Naive thymus-derived CD4-positive, alpha-beta T cell (primary cell): ENCODE measurements at regions not wholly inside any gene's neighbourhood (a gene's known extent, or its start where the extent isn't known, plus 50 kb on each side); places are given as distances from the start of the nearest gene placed in this dataset.

ENCODE experiments used
- ATAC-seq: fragments of 150-1000 bp; cut with Tn5 transposase; 2 replicates; pipeline ENCODE4 v1.10.0; 2021; ENCODE audit warnings: mild to moderate bottlenecking, moderate library complexity
- CTCF ChIA-PET: fragments of 350-600 bp; sonication (Branson Sonifier 250); formaldehyde crosslinking; loops from one replicate; lab custom pipeline; 2021; ENCODE audit warnings: antibody characterized with exemption; lab: Charles Lee
- POLR2A ChIA-PET: fragments of 350-600 bp; sonication (Branson Sonifier 250); formaldehyde crosslinking; loops from one replicate; lab custom pipeline; 2021; ENCODE audit warnings: antibody characterized with exemption, inconsistent platforms; lab: Charles Lee
- DNase-seq, 9 donors: peaks; one replicate each; pipeline versions ENCODE4 v3.0.0 to v3.0.0-alpha.2; 2020 to 2022; ENCODE audit warnings: mixed read lengths in 1 of 9
- H3K27ac ChIP-seq: one replicate; pipeline ENCODE4 v1.7.0; 2013; ENCODE audit warnings: mild to moderate bottlenecking, low read depth, low read length, moderate library complexity
- H3K27me3 ChIP-seq, 2 donors: one replicate each; pipeline ENCODE4 v1.7.0; 2013; ENCODE audit warnings: low read length in 2 of 2, mild to moderate bottlenecking in 2 of 2, moderate library complexity in 2 of 2; ENCODE audit not compliant: control insufficient read depth in 2 of 2, insufficient read depth in 2 of 2
- H3K36me3 ChIP-seq, 3 experiments: 1 replicate in 2 of 3; 2 replicates in 1 of 3; pipeline ENCODE4 v1.7.0; 2013; ENCODE audit warnings: low read length in 3 of 3, mild to moderate bottlenecking in 3 of 3, moderate library complexity in 1 of 3; ENCODE audit not compliant: insufficient read depth in 3 of 3, control insufficient read depth in 2 of 3
- H3K4me1 ChIP-seq, 2 donors: one replicate each; pipeline ENCODE4 v1.7.0; 2013; ENCODE audit warnings: low read length in 2 of 2, mild to moderate bottlenecking in 2 of 2, moderate library complexity in 1 of 2; ENCODE audit not compliant: control insufficient read depth in 2 of 2, insufficient read depth in 2 of 2
- H3K4me3 ChIP-seq: 2 replicates; pipeline ENCODE4 v1.7.0; 2013; ENCODE audit warnings: mild to moderate bottlenecking, low read length
- H3K9me3 ChIP-seq, 3 experiments: 1 replicate in 2 of 3; 2 replicates in 1 of 3; pipeline ENCODE4 v1.7.0; 2013; ENCODE audit warnings: low read length in 3 of 3; ENCODE audit not compliant: control insufficient read depth in 2 of 3
- H3K27ac Mint-ChIP-seq, 9 donors: one replicate each; pipeline ENCODE4 v1.8.0; 2020 to 2022; ENCODE audit warnings: mixed read lengths in 9 of 9, mild to moderate bottlenecking in 8 of 9, moderate library complexity in 5 of 9, inconsistent platforms in 2 of 9
- H3K27me3 Mint-ChIP-seq, 5 donors: one replicate each; pipeline ENCODE4 v1.8.0; 2021 to 2022; ENCODE audit warnings: mixed read lengths in 5 of 5, mild to moderate bottlenecking in 1 of 5
- H3K36me3 Mint-ChIP-seq, 5 donors: one replicate each; pipeline ENCODE4 v1.8.0; 2020 to 2022; ENCODE audit warnings: mixed read lengths in 5 of 5, mild to moderate bottlenecking in 3 of 5, inconsistent platforms in 1 of 5
- H3K4me1 Mint-ChIP-seq, 7 donors: one replicate each; pipeline ENCODE4 v1.8.0; 2020 to 2022; ENCODE audit warnings: mixed read lengths in 7 of 7, mild to moderate bottlenecking in 3 of 7, inconsistent platforms in 1 of 7
- H3K4me3 Mint-ChIP-seq, 10 donors: one replicate each; pipeline ENCODE4 v1.8.0; 2020 to 2022; ENCODE audit warnings: mild to moderate bottlenecking in 10 of 10, mixed read lengths in 10 of 10, moderate library complexity in 6 of 10, inconsistent platforms in 2 of 10
- H3K9me3 Mint-ChIP-seq, 11 donors: one replicate each; pipeline ENCODE4 v1.8.0; 2020 to 2022; ENCODE audit warnings: mixed read lengths in 11 of 11, mild to moderate bottlenecking in 4 of 11, inconsistent platforms in 1 of 11, moderate library complexity in 1 of 11
- intact Hi-C, 2 donors: fragments of 100-400 bp; cut with micrococcal nuclease; formaldehyde crosslinking; loops; one replicate each; pipeline ENCODE4 v1.15.1; 2023

DNA sequence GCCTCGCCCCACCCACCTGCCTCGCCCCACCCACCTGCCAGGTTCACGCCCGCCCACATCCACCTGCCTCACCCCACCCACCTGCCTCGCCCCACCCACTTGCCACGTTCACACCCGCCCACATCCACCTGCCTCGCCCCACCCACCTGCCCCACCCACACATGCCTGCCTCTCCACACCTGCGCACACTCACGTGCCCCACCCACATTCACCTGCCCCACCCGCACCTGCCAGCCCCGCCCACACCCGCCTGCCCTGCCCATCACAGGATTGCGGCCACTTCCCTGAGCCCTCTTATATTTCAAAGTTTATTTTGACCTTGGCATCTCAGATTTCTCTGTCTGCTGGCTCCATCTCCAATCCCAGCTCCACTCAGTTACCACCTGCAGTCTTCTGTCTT, 217.5 kb upstream of the SOX11 start:
- H3K4me1 Mint-ChIP-seq, result no peaks in the 10 kb centered on the region
- ATAC-seq, result no peak

DNA sequence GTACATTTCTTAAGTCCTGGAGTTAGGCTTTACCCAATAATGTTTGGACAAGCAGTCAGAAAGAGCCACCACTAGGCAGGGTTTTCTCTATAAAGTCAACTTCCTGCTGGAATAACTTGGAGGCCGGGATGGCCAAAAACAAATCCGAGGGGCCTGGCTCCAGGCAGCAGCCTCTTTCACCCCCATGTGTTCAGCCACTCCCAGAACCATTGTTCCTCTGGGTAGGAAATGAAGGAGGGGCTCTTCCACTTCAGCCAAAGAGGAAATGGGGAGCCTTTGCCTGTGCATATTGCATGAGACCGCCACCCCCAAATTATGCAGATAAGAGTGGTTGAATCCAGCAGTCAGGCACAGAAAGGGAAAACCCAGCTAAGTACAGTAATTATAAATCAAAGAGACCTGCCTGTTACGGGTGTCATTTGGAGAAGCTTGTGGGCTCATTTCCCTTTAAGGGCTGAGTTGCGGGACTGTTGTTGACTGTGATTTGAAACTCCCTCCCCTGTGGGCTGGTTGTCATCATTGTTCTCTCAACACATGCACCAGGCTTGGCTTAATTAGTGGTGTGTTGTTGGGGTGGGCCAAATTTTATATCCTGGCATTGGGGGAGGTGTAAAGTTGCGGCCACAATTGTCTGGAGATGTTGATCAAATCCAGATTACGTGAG, 212.8 kb upstream of the SOX11 start:
- no peak overlapping the region for H3K4me3 Mint-ChIP-seq
- H3K4me3 ChIP-seq, result no peak overlapping the region

More for the DNA sequence above, 217.5 kb upstream of the SOX11 start:
- Histone ChIP-seq H3K9me3 (no peaks in the 10 kb centered on the region), H3K4me1 (no peaks in the 10 kb centered on the region), H3K4me3 (no peak overlapping the region), H3K27ac (no peak overlapping the region), H3K36me3 (no peaks in the 10 kb centered on the region), H3K27me3 (no peaks in the 10 kb centered on the region)
- peaks cover 0 to 2% (median 0%) of the 10 kb centered on the region in 11 donors for H3K9me3 Mint-ChIP-seq
- H3K36me3 Mint-ChIP-seq, result no peaks in the 10 kb centered on the region
- intact Hi-C loops, result no loop called here
- peaks cover 0 to 4% (median 0%) of the 10 kb centered on the region in 5 donors for H3K27me3 Mint-ChIP-seq
- H3K27ac Mint-ChIP-seq, result no peak overlapping the region
- CTCF ChIA-PET, result no interaction called here
- H3K4me3 Mint-ChIP-seq, result no peak overlapping the region
- DNase-seq, result no peak
- POLR2A ChIA-PET, result no interaction called here

DNA sequence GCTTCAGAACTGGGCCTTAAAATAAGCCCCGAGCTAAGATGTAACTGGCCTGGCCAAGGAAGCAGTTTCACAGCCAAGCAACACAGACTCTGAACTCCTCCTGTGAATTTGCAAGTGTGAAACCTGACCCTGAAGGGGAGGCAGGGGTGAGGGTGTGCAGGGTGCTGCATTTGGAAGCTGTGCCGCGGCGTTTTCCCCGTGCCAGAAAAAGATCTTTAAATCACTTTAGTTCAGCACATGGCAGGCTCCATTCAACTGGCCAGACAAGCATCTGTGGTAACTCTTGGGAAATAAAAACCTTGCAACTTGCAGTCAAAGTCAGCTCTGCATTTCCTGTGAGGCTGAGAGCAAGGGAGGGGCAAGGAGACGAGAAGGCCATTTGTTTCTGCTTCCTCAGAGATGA, 209.3 kb upstream of the SOX11 start:
- Histone ChIP-seq H3K9me3 (no peaks in the 10 kb centered on the region), H3K4me1 (no peaks in the 10 kb centered on the region), H3K4me3 (no peak overlapping the region), H3K27ac (no peak overlapping the region), H3K36me3 (no peaks in the 10 kb centered on the region), H3K27me3 (no peaks in the 10 kb centered on the region)
- intact Hi-C loops, result no loop called here
- no peak for ATAC-seq
- Mint-ChIP-seq H3K4me1 (no peaks in the 10 kb centered on the region), H3K9me3 (peaks cover 0 to 12% (median 0%) of the 10 kb centered on the region in 11 donors), H3K4me3 (no peak overlapping the region), H3K27ac (no peak overlapping the region), H3K27me3 (peaks cover 0 to 26% (median 5%) of the 10 kb centered on the region in 5 donors), H3K36me3 (peaks cover 0 to 12% (median 0%) of the 10 kb centered on the region in 5 donors)
- DNase-seq, result no peak
- CTCF ChIA-PET, result no interaction called here
- POLR2A ChIA-PET, result no interaction called here

More for the DNA sequence above, 212.8 kb upstream of the SOX11 start:
- Histone ChIP-seq H3K4me1 (no peaks in the 10 kb centered on the region), H3K27me3 (no peaks in the 10 kb centered on the region), H3K36me3 (no peaks in the 10 kb centered on the region), H3K27ac (no peak overlapping the region), H3K9me3 (no peaks in the 10 kb centered on the region)
- POLR2A ChIA-PET, result no interaction called here
- Mint-ChIP-seq H3K27ac (no peak overlapping the region), H3K4me1 (no peaks in the 10 kb centered on the region), H3K9me3 (peaks cover 0 to 8% (median 0%) of the 10 kb centered on the region in 11 donors), H3K27me3 (peaks cover 0 to 15% (median 0%) of the 10 kb centered on the region in 5 donors), H3K36me3 (peaks cover 0 to 5% (median 0%) of the 10 kb centered on the region in 5 donors)
- ATAC-seq (no peak), DNase-seq (no peak)
- intact Hi-C loops, result no loop called here
- CTCF ChIA-PET, result no interaction called here

DNA sequence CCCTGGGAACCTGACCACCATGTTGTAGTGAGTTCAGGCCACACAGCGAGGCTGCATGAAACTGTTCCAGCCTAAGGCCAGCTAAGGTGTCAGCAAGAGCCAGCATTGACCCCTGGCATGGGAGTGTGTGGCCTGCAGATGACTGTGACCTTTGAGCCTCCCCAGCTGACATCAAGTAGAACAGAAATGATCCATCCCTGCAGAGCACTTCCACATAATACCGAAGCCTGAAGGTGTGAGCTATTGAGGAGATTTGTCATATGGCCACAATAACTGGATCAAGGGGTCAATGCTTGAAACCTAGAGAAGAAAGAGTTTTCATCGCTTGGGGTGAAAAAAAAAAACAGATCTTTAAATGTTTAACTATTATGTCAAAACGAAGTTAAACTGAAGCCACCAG, 207.3 kb upstream of the SOX11 start:
- no peaks in the 10 kb centered on the region for H3K36me3 ChIP-seq
- H3K9me3 ChIP-seq, result no peaks in the 10 kb centered on the region
- Mint-ChIP-seq H3K27me3 (peaks cover 0 to 22% (median 5%) of the 10 kb centered on the region in 5 donors), H3K9me3 (peaks cover 0 to 17% (median 2%) of the 10 kb centered on the region in 11 donors), H3K36me3 (peaks cover 0 to 13% (median 0%) of the 10 kb centered on the region in 5 donors), H3K4me3 (no peak overlapping the region), H3K4me1 (no peaks in the 10 kb centered on the region), H3K27ac (no peak overlapping the region)
- ChIA-PET POLR2A (no interaction called here), CTCF (no interaction called here)
- ATAC-seq (no peak), DNase-seq (no peak)
- no peaks in the 10 kb centered on the region for H3K4me1 ChIP-seq
- intact Hi-C loops, result no loop called here
- no peaks in the 10 kb centered on the region for H3K27me3 ChIP-seq
- no peak overlapping the region for H3K27ac ChIP-seq
- H3K4me3 ChIP-seq, result no peak overlapping the region

DNA sequence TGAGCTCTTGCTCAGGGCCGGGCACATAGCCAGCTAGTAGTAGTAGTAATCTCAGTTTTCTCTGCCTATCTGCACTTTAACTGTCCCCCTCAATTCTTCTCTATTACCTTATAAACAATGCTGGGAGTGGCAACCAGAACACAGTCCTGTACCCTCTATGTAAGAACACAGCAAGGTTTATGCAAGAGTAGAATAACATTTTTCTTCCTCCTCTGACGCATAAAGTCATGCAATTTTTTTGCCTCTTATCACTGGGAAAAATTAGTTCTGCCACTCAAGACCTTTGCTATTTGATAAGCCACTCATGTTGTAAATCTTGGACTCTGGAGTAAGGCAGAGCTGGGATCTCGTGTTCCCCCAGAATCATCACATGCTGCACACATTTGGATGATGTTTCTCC, 200.7 kb upstream of the SOX11 start:
- intact Hi-C loops, result no loop called here
- Mint-ChIP-seq H3K4me3 (no peak overlapping the region), H3K9me3 (peaks cover 0 to 18% (median 0%) of the 10 kb centered on the region in 11 donors), H3K27ac (no peak overlapping the region), H3K4me1 (no peaks in the 10 kb centered on the region), H3K36me3 (peaks cover 0 to 6% (median 0%) of the 10 kb centered on the region in 5 donors), H3K27me3 (peaks cover 0 to 9% (median 3%) of the 10 kb centered on the region in 5 donors)
- no peaks in the 10 kb centered on the region for H3K27me3 ChIP-seq
- ATAC-seq (no peak), DNase-seq (no peak)
- no peak overlapping the region for H3K27ac ChIP-seq
- ChIA-PET POLR2A (no interaction called here), CTCF (no interaction called here)
- H3K9me3 ChIP-seq, result no peaks in the 10 kb centered on the region
- H3K4me3 ChIP-seq, result no peak overlapping the region
- H3K4me1 ChIP-seq, result no peaks in the 10 kb centered on the region
- H3K36me3 ChIP-seq, result no peaks in the 10 kb centered on the region

DNA sequence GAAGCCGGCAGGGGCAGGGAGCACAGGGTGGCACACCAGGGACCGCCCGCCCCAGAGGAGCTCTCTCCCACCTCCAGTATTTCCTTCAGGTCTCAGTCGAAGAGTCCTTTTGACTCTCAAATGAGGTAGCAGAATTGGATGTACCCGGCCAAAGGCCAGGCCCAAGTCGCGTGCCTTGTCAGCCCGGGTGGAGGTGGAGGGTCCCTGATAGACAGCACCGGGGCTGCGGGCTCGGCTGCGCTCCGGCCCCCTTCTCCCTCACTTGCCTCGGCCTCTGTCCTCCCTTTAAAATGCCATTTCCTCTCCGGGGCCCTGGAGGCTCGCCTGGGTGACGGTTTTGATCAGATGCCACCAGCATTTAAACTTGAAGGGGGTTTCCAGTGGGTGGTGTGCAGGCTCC, 198.9 kb upstream of the SOX11 start:
- peaks cover 0 to 1% (median 0%) of the 10 kb centered on the region in 5 donors for H3K27me3 Mint-ChIP-seq
- no peak overlapping the region for H3K4me3 Mint-ChIP-seq
- no peak for DNase-seq
- ATAC-seq, result no peak
- H3K27ac Mint-ChIP-seq, result no peak overlapping the region
- CTCF ChIA-PET, result no interaction called here
- Histone ChIP-seq H3K9me3 (no peaks in the 10 kb centered on the region), H3K4me1 (no peaks in the 10 kb centered on the region), H3K4me3 (no peak overlapping the region), H3K27ac (no peak overlapping the region), H3K36me3 (no peaks in the 10 kb centered on the region), H3K27me3 (no peaks in the 10 kb centered on the region)
- H3K4me1 Mint-ChIP-seq, result no peaks in the 10 kb centered on the region
- intact Hi-C loops, result no loop called here
- POLR2A ChIA-PET, result no interaction called here
- no peaks in the 10 kb centered on the region for H3K36me3 Mint-ChIP-seq
- peaks cover 0 to 11% (median 0%) of the 10 kb centered on the region in 11 donors for H3K9me3 Mint-ChIP-seq

DNA sequence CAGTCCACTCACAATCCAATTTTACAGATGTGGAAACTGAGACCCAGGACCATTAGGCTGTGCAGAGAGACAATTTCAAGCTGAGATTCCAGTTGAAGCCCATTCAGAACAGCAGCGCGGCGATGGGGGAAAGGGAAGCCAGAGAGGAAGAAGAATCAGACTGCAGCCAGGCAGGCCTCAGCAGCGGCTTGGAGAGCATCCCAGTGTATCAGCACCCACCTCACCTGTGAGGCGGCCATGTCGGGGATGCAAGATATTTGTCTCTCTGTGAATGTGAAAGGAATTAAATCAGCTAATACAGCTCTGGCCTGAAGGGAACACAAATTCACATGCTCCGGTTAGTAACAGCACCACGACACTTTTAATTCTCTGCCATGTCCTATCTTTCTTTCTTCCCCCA, 198.0 kb upstream of the SOX11 start:
- no peak for DNase-seq
- no peak overlapping the region for H3K4me3 ChIP-seq
- no peak overlapping the region for H3K27ac Mint-ChIP-seq
- no peaks in the 10 kb centered on the region for H3K9me3 ChIP-seq
- H3K27me3 Mint-ChIP-seq, result no peaks in the 10 kb centered on the region
- H3K36me3 Mint-ChIP-seq, result no peaks in the 10 kb centered on the region
- H3K4me1 Mint-ChIP-seq, result no peaks in the 10 kb centered on the region
- ATAC-seq, result no peak
- H3K27ac ChIP-seq, result no peak overlapping the region
- H3K4me3 Mint-ChIP-seq, result no peak overlapping the region
- POLR2A ChIA-PET, result no interaction called here
- H3K9me3 Mint-ChIP-seq, result peaks cover 0 to 10% (median 0%) of the 10 kb centered on the region in 11 donors
- CTCF ChIA-PET, result no interaction called here
- no peaks in the 10 kb centered on the region for H3K4me1 ChIP-seq
- H3K36me3 ChIP-seq, result no peaks in the 10 kb centered on the region
- H3K27me3 ChIP-seq, result no peaks in the 10 kb centered on the region
- intact Hi-C loops, result no loop called here
